ENCODE measurements at regions not wholly inside any gene's neighbourhood (a gene's known extent, or its start where the extent isn't known, plus 50 kb on each side); places are given as distances from the start of the nearest gene placed in this dataset.

DNA sequence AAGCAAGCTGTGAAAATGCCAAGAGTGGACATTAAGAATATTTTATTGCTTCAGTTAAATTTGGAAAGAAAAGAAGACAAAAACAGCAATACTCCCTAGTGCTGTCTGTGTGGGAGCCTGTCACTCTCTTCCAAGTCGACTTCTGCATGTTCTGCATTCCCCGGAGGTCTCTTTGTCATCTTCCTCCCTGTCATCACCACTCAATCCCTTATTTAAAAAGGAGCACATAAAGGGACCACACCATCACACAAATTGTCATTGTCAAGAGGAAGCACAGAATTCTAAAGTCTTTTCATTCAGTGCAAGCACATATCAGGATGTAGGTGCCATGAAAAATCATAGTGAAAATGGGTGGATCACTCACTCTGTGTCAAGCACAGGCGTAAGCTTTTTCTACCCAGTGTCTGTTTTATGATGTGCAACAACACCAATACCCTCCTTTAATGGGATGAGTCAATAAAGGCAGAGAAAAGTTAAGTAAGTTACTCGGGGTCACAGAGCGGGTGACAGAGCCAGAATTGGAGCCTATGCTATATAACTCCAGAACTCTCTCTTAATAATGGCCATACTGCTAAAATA lies 222.4 kb upstream of the HNMT start:
- TF ChIP-seq, protein P1, sequence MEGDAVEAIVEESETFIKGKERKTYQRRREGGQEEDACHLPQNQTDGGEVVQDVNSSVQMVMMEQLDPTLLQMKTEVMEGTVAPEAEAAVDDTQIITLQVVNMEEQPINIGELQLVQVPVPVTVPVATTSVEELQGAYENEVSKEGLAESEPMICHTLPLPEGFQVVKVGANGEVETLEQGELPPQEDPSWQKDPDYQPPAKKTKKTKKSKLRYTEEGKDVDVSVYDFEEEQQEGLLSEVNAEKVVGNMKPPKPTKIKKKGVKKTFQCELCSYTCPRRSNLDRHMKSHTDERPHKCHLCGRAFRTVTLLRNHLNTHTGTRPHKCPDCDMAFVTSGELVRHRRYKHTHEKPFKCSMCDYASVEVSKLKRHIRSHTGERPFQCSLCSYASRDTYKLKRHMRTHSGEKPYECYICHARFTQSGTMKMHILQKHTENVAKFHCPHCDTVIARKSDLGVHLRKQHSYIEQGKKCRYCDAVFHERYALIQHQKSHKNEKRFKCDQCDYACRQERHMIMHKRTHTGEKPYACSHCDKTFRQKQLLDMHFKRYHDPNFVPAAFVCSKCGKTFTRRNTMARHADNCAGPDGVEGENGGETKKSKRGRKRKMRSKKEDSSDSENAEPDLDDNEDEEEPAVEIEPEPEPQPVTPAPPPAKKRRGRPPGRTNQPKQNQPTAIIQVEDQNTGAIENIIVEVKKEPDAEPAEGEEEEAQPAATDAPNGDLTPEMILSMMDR (IDR thresholded peaks at IDR 0.05), result no peak
- no peak for TF ChIP-seq POLR2A (IDR thresholded peaks at IDR 0.05)
- TF ChIP-seq EP300 (IDR thresholded peaks at IDR 0.05), result no peak

All from ovary (tissue), 3 donors.